Spleen (tissue), 11 donors: ENCODE measurements at regions not wholly inside any gene's neighbourhood (a gene's known extent, or its start where the extent isn't known, plus 50 kb on each side); places are given as distances from the start of the nearest gene placed in this dataset.
"Not testable (repeated sequence)": the region's sequence is repeated elsewhere in the genome, so short reads cannot be mapped to it uniquely, and the experiment has no call there.

ENCODE experiments used
- DNase-seq: peaks from one replicate; pipeline ENCODE4 v3.0.0-alpha.2; 2020
- H3K27ac ChIP-seq, 8 donors: fragments of 200-600 bp; sonication (generic) in 7 of 8; 1 replicate in 4 of 8; 2 replicates in 4 of 8; pipeline versions ENCODE4 v1.5.0 to v1.8.0; 2016 to 2021; ENCODE audit warnings: inconsistent platforms in 4 of 8, mild to moderate bottlenecking in 4 of 8, moderate library complexity in 1 of 8
- H3K27me3 ChIP-seq, 7 donors: fragments of 200-600 bp; sonication (generic) in 6 of 7; replicated peaks in 1 of 7; 1 replicate in 4 of 7; 2 replicates in 3 of 7; pipeline versions ENCODE4 v1.5.0 to v1.8.0; 2016 to 2021; ENCODE audit warnings: inconsistent platforms in 3 of 7, mild to moderate bottlenecking in 1 of 7
- H3K36me3 ChIP-seq, 6 donors: fragments of 200-600 bp; sonication (generic) in 5 of 6; 1 replicate in 4 of 6; 2 replicates in 2 of 6; pipeline versions ENCODE4 v1.5.0 to v1.8.0; 2016 to 2021; ENCODE audit warnings: inconsistent platforms in 2 of 6
- H3K4me1 ChIP-seq, 6 donors: fragments of 200-600 bp; sonication (generic) in 5 of 6; 1 replicate in 3 of 6; 2 replicates in 3 of 6; pipeline versions ENCODE4 v1.5.0 to v1.8.0; 2016 to 2021; ENCODE audit warnings: inconsistent platforms in 3 of 6
- H3K4me3 ChIP-seq, 8 donors: fragments of 200-600 bp; sonication (generic) in 7 of 8; 1 replicate in 4 of 8; 2 replicates in 4 of 8; pipeline versions ENCODE4 v1.5.0 to v1.8.0; 2016 to 2021; ENCODE audit warnings: inconsistent platforms in 4 of 8, mild to moderate bottlenecking in 4 of 8, moderate library complexity in 2 of 8
- H3K9me3 ChIP-seq, 8 donors: fragments of 200-600 bp; sonication (generic) in 7 of 8; 1 replicate in 4 of 8; 2 replicates in 4 of 8; pipeline versions ENCODE4 v1.5.0 to v1.8.0; 2016 to 2021; ENCODE audit warnings: inconsistent platforms in 4 of 8
- POLR2A ChIP-seq, 3 donors: fragments of 450-650 bp; IDR thresholded peaks; one replicate each; pipeline ENCODE4 v1.5.1; 2017; ENCODE audit warnings: antibody characterized with exemption in 3 of 3, mild to moderate bottlenecking in 1 of 3
- POLR2AphosphoS5 ChIP-seq, 3 donors: sonication (generic); formaldehyde crosslinking; IDR thresholded peaks; one replicate each; pipeline ENCODE4 v1.5.1; 2017; ENCODE audit warnings: antibody characterized with exemption in 3 of 3
- WGBS, 5 donors: extraction: QIAGEN DNeasy Blood & Tissue Kit in 3 of 5; methylation state at CpG; one replicate each; pipeline versions ENCODE4 v1.1.5 to v1.1.7; 2013 to 2018; 5-methylcytosine and 5-hydroxymethylcytosine counted together
- intact Hi-C: fragments of 100-400 bp; cut with DNase I; formaldehyde crosslinking; loops from one replicate; pipeline ENCODE4 v1.15.0; 2023; ENCODE audit warnings: low total_unique reads
- TF ChIP-seq, protein P1 (sequence below), 11 experiments: fragments of 200-600 bp in 7 of 11; fragments of 450-650 bp in 4 of 11; sonication (generic) in 4 of 11; IDR thresholded peaks in 8 of 11; conservative IDR thresholded peaks in 3 of 11; 1 replicate in 7 of 11; 2 replicates in 4 of 11; pipeline versions ENCODE4 v1.4.0 to v1.8.0; 2016 to 2021; ENCODE audit warnings: antibody characterized with exemption in 11 of 11, inconsistent platforms in 4 of 11, mild to moderate bottlenecking in 1 of 11
- donor health status: healthy with polysubstance abuse.
- donor health status: DM: no; HTN: no; CAD: no; lungs with moderate emphysema.
- donor health status: DM: no; HTN: no; CAD: no.
- donor health status: Bipolar disorder and iron deficiency.
- donor health status: healthy.
- donor health status: DM: no; HTN: no; CAD: no.
- donor health status: DM: yes; HTN: yes; CAD: no.

DNA sequence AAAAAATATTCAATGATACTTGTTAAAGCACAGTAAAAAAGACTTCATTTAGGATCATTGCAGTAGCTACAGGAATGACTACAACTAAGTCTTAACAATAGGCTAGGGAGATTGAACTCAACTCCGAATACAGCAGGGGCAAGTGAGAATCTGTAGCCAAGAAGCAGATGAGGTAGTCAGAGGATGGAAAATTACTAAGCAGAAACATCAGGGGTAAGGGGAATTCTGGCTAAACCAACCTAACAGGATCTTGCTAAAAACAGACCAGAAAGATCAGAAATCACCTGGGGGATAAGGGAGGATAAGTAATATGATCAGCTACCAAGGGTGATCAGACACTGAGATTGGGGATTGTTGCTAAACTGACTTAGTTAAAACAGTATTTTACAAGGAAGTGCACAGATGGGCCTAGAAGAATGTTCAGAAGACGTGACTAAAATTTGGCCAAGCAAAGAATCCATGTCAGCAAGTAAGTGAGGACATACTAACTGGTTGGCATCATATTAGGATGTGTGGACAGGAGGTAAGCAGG, 217.5 kb downstream of the TENT5A start:
- no peaks in the 10 kb centered on the region for H3K36me3 ChIP-seq
- H3K4me1 ChIP-seq: no peaks in the 10 kb centered on the region
- TF ChIP-seq POLR2AphosphoS5 (IDR thresholded peaks at IDR 0.05) (no peak), POLR2A (IDR thresholded peaks at IDR 0.05) (no peak)
- TF ChIP-seq, protein P1, sequence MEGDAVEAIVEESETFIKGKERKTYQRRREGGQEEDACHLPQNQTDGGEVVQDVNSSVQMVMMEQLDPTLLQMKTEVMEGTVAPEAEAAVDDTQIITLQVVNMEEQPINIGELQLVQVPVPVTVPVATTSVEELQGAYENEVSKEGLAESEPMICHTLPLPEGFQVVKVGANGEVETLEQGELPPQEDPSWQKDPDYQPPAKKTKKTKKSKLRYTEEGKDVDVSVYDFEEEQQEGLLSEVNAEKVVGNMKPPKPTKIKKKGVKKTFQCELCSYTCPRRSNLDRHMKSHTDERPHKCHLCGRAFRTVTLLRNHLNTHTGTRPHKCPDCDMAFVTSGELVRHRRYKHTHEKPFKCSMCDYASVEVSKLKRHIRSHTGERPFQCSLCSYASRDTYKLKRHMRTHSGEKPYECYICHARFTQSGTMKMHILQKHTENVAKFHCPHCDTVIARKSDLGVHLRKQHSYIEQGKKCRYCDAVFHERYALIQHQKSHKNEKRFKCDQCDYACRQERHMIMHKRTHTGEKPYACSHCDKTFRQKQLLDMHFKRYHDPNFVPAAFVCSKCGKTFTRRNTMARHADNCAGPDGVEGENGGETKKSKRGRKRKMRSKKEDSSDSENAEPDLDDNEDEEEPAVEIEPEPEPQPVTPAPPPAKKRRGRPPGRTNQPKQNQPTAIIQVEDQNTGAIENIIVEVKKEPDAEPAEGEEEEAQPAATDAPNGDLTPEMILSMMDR (IDR thresholded peaks at IDR 0.05 in 8 of 11, conservative IDR thresholded peaks at IDR 0.05 in 3 of 11): no peak
- 70 to 84% (median 80%) methylated on average over 2 of the region's 2 CpGs for WGBS, 5 donors
- no peaks in the 10 kb centered on the region for H3K27me3 ChIP-seq
- no peaks in the 10 kb centered on the region for H3K9me3 ChIP-seq
- no peak overlapping the region for H3K4me3 ChIP-seq
- intact Hi-C loops: no loop called here
- no peak for DNase-seq
- no peak overlapping the region for H3K27ac ChIP-seq

DNA sequence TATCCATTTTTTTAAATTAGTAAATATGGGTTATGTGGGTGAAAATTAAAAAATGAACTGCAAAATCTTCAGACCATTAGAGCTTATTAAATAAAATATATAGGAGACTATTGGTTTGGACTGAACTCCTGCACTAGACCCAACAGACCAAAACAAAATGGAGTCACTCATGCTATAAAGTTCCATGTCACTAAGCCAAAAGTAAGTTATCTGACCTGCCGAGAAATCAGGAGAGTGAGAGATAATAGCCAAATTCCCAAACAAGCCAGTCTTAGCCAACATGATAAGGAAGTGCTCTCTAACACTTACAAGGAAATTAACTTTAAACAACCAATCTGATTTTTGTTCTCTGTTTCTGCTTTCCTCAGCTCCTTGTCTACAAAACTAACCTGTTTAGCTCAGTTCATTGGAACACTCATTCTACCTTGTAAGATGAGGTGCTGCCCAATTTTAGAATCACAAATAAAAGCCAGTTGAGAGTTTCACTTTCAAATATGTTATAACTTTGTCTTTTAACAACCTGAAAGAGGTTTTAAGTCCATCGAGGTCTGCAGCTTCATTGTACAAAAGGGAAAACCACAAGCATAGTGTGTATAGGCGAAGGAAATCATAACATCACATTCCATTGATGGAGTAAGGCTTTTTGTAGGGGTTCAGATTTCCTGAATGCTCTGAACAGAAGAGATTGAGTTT, 220.5 kb downstream of the TENT5A start:
- no peak overlapping the region for H3K27ac ChIP-seq
- no peak for TF ChIP-seq POLR2A (IDR thresholded peaks at IDR 0.05)
- TF ChIP-seq, protein P1 (IDR thresholded peaks at IDR 0.05 in 8 of 11, conservative IDR thresholded peaks at IDR 0.05 in 3 of 11): no peak
- no peak for TF ChIP-seq POLR2AphosphoS5 (IDR thresholded peaks at IDR 0.05)
- no peaks in the 10 kb centered on the region for H3K9me3 ChIP-seq
- no peak for DNase-seq
- intact Hi-C loops: no loop called here
- H3K4me3 ChIP-seq: no peak overlapping the region
- 56 to 69% (median 58%) methylated on average over 3 of the region's 3 CpGs for WGBS, 5 donors
- no peaks in the 10 kb centered on the region for H3K4me1 ChIP-seq
- H3K27me3 ChIP-seq: no peaks in the 10 kb centered on the region
- H3K36me3 ChIP-seq: no peaks in the 10 kb centered on the region

DNA sequence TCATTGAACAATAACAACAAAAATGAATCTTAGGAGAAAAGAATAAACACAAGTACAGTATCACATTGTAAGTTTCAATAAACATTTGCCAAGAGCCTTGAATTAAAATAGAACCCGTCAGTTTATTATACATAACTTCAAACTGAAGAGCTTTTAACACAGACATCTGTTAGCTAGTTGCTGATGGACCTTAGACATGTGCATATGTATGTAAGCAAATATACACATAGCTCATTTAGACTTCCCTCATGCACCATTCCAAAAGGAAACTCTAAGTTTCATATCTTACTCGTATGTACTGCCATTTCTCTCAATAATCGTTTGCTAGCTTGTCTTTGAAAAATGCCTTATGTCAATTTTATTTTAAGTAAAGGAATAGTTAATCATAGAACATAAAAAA, 235.0 kb downstream of the TENT5A start:
- H3K4me1 ChIP-seq: no peaks in the 10 kb centered on the region
- DNase-seq: no peak
- no peaks in the 10 kb centered on the region for H3K9me3 ChIP-seq
- intact Hi-C loops: no loop called here
- H3K27me3 ChIP-seq: no peaks in the 10 kb centered on the region
- WGBS, 5 donors: 75 to 81% (median 80%) methylated on average over 3 of the region's 3 CpGs
- no peak for TF ChIP-seq POLR2AphosphoS5 (IDR thresholded peaks at IDR 0.05)
- TF ChIP-seq, protein P1 (IDR thresholded peaks at IDR 0.05 in 8 of 11, conservative IDR thresholded peaks at IDR 0.05 in 3 of 11): no peak
- TF ChIP-seq POLR2A (IDR thresholded peaks at IDR 0.05): no peak
- no peak overlapping the region for H3K27ac ChIP-seq
- no peak overlapping the region for H3K4me3 ChIP-seq
- no peaks in the 10 kb centered on the region for H3K36me3 ChIP-seq

DNA sequence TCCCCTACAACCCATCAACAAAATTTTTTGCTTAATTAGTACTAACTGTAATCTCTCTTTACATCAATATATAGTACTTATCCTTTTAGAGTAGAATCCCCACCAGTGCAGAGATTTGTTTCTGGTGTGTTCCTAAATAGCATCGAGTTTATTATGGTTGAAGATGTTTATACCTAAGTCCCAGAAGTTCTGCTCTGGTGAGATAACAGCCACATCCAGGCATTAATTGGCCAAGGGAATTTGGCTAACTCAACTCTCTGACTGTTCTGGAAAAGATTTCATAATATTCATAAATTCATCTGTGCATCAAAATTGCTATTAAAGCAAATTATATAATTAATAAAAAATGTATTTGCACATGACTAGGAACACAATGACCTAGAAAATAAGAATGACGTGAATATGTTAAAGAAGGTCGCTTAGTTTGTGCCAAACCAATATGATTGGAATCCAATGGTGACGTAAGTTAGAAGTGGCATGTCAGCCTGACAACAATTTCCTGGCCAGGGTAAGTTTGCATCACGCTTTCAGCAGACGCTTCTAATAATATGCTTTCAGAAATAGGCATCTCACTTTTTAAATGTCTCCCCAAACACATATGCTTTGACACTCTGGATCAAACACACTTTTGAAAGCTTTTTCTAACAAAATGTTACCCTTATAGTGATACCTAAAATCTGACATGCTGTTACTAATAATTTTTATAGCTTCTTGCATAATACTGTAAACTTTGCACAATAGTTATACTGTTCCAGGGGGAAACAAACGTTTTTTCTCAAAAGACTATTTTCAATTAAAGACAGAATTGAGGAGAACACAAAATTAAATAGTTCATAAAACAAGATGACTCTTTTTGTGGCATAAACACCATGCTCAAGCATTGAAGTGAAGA, 236.7 kb downstream of the TENT5A start:
- Histone ChIP-seq H3K27ac (no peak overlapping the region), H3K9me3 (no peaks in the 10 kb centered on the region), H3K36me3 (no peaks in the 10 kb centered on the region), H3K4me1 (no peaks in the 10 kb centered on the region), H3K4me3 (no peak overlapping the region), H3K27me3 (no peaks in the 10 kb centered on the region)
- no peak for DNase-seq
- intact Hi-C loops: no loop called here
- no peak for TF ChIP-seq POLR2A (IDR thresholded peaks at IDR 0.05)
- TF ChIP-seq POLR2AphosphoS5 (IDR thresholded peaks at IDR 0.05): no peak
- TF ChIP-seq, protein P1 (IDR thresholded peaks at IDR 0.05 in 8 of 11, conservative IDR thresholded peaks at IDR 0.05 in 3 of 11): no peak
- 54 to 72% (median 66%) methylated on average over 7 of the region's 7 CpGs for whole genome bisulfite sequencing, 5 donors

DNA sequence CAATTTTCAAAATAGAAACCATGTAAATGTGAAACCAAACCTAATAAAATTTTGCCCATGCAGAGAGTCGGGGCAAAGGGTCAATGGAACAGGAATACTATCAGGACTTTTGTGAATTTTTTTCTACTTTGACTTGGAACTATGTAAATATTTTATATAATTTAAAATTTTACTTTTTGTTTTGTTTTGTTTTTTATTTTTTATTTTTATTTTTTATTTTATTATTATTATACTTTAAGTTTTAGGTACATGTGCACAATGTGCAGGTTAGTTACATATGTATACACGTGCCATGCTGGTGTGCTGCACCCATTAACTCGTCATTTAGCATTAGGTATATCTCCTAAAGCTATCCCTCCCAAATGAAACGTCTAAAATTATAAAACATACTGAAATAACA, 238.3 kb downstream of the TENT5A start:
- H3K4me1 ChIP-seq, H3K27ac ChIP-seq, H3K9me3 ChIP-seq, DNase-seq, H3K4me3 ChIP-seq, intact Hi-C loops, H3K36me3 ChIP-seq, H3K27me3 ChIP-seq: not testable (repeated sequence)
- WGBS, 5 donors: 65 to 80% (median 72%) methylated on average over 4 of the region's 4 CpGs
